Stimulated activated memory B cell treated with anti-CD40 and anti-IgM and Interleukin-4, amounts not matched to agents 10 μg/mL and 1 μg/mL and 100 μg/mL, for 72 hours (primary cell): ENCODE measurements at regions not wholly inside any gene's neighbourhood (a gene's known extent, or its start where the extent isn't known, plus 50 kb on each side); places are given as distances from the start of the nearest gene placed in this dataset.

ENCODE experiments used
- ATAC-seq: fragments of 150-1000 bp; cut with Tn5 transposase; 2 replicates; pipeline ENCODE4 v1.10.0; 2021
- H3K27ac Mint-ChIP-seq: one replicate; pipeline ENCODE4 v1.8.0; 2022; ENCODE audit warnings: mild to moderate bottlenecking, mixed read lengths
- H3K27me3 Mint-ChIP-seq: one replicate; pipeline ENCODE4 v1.8.0; 2022; ENCODE audit warnings: mixed read lengths
- H3K36me3 Mint-ChIP-seq: one replicate; pipeline ENCODE4 v1.8.0; 2022; ENCODE audit warnings: mixed read lengths
- H3K4me1 Mint-ChIP-seq: one replicate; pipeline ENCODE4 v1.8.0; 2022; ENCODE audit warnings: mixed read lengths
- H3K4me3 Mint-ChIP-seq: one replicate; pipeline ENCODE4 v1.8.0; 2022; ENCODE audit warnings: mild to moderate bottlenecking, moderate library complexity, mixed read lengths
- H3K9me3 Mint-ChIP-seq: one replicate; pipeline ENCODE4 v1.8.0; 2022; ENCODE audit warnings: mixed read lengths

- peaks cover 5% of the 10 kb centered on the region for H3K4me1 Mint-ChIP-seq
- H3K36me3 Mint-ChIP-seq = no peaks in the 10 kb centered on the region
- H3K4me3 Mint-ChIP-seq = no peak overlapping the region
- H3K27me3 Mint-ChIP-seq = peaks cover 29% of the 10 kb centered on the region
- ATAC-seq = no peak
- H3K9me3 Mint-ChIP-seq = no peaks in the 10 kb centered on the region
- no peak overlapping the region for H3K27ac Mint-ChIP-seq
Measured at GRCh38 chr2:224209555-224210285, 170.6 kb upstream of the SERPINE2 start.

- H3K27ac Mint-ChIP-seq = no peak overlapping the region
- peaks cover 5% of the 10 kb centered on the region for H3K4me1 Mint-ChIP-seq
- H3K4me3 Mint-ChIP-seq = no peak overlapping the region
- ATAC-seq = no peak
- H3K9me3 Mint-ChIP-seq = no peaks in the 10 kb centered on the region
- peaks cover 19% of the 10 kb centered on the region for H3K27me3 Mint-ChIP-seq
- no peaks in the 10 kb centered on the region for H3K36me3 Mint-ChIP-seq
Measured at GRCh38 chr2:224208443-224208842, 169.4 kb upstream of the SERPINE2 start.

- H3K27me3 Mint-ChIP-seq = peaks cover 15% of the 10 kb centered on the region
- H3K36me3 Mint-ChIP-seq = no peaks in the 10 kb centered on the region
- no peak overlapping the region for H3K27ac Mint-ChIP-seq
- no peaks in the 10 kb centered on the region for H3K9me3 Mint-ChIP-seq
- no peak for ATAC-seq
- peaks cover 5% of the 10 kb centered on the region for H3K4me1 Mint-ChIP-seq
- H3K4me3 Mint-ChIP-seq = no peak overlapping the region
Measured at GRCh38 chr2:224208007-224208406, 168.9 kb upstream of the SERPINE2 start.

- H3K4me1 Mint-ChIP-seq = peaks cover 5% of the 10 kb centered on the region
- H3K27ac Mint-ChIP-seq = no peak overlapping the region
- no peak overlapping the region for H3K4me3 Mint-ChIP-seq
- H3K9me3 Mint-ChIP-seq = no peaks in the 10 kb centered on the region
- H3K27me3 Mint-ChIP-seq = peaks cover 15% of the 10 kb centered on the region
- no peaks in the 10 kb centered on the region for H3K36me3 Mint-ChIP-seq
- ATAC-seq = no peak
Measured at GRCh38 chr2:224206816-224207215, 167.7 kb upstream of the SERPINE2 start.

GRCh38 chr2:224202281-224202865, 163.3 kb upstream of the SERPINE2 start:
- H3K36me3 Mint-ChIP-seq = no peaks in the 10 kb centered on the region
- H3K4me3 Mint-ChIP-seq = no peak overlapping the region
- H3K9me3 Mint-ChIP-seq = no peaks in the 10 kb centered on the region
- H3K27ac Mint-ChIP-seq = no peak overlapping the region
- H3K27me3 Mint-ChIP-seq = peaks cover 10% of the 10 kb centered on the region
- H3K4me1 Mint-ChIP-seq = no peaks in the 10 kb centered on the region
- ATAC-seq = no peak

GRCh38 chr2:224198436-224198835, 159.3 kb upstream of the SERPINE2 start:
- Mint-ChIP-seq H3K4me3 (no peak overlapping the region), H3K4me1 (no peaks in the 10 kb centered on the region), H3K9me3 (peaks cover 3% of the 10 kb centered on the region), H3K36me3 (no peaks in the 10 kb centered on the region), H3K27ac (no peak overlapping the region), H3K27me3 (peaks cover 8% of the 10 kb centered on the region)
- ATAC-seq = no peak

- no peaks in the 10 kb centered on the region for H3K4me1 Mint-ChIP-seq
- H3K36me3 Mint-ChIP-seq = no peaks in the 10 kb centered on the region
- ATAC-seq = no peak
- no peak overlapping the region for H3K4me3 Mint-ChIP-seq
- H3K9me3 Mint-ChIP-seq = peaks cover 6% of the 10 kb centered on the region
- peaks cover 8% of the 10 kb centered on the region for H3K27me3 Mint-ChIP-seq
- no peak overlapping the region for H3K27ac Mint-ChIP-seq
Measured at GRCh38 chr2:224196810-224197209, 157.7 kb upstream of the SERPINE2 start.

GRCh38 chr2:224195925-224196571, 157.0 kb upstream of the SERPINE2 start:
- Mint-ChIP-seq H3K9me3 (peaks cover 6% of the 10 kb centered on the region), H3K4me1 (no peaks in the 10 kb centered on the region), H3K27me3 (peaks cover 8% of the 10 kb centered on the region), H3K4me3 (no peak overlapping the region), H3K27ac (no peak overlapping the region), H3K36me3 (no peaks in the 10 kb centered on the region)
- ATAC-seq = no peak

- H3K4me3 Mint-ChIP-seq = no peak overlapping the region
- ATAC-seq = no peak
- no peak overlapping the region for H3K27ac Mint-ChIP-seq
- peaks cover 6% of the 10 kb centered on the region for H3K9me3 Mint-ChIP-seq
- H3K4me1 Mint-ChIP-seq = no peaks in the 10 kb centered on the region
- H3K27me3 Mint-ChIP-seq = peaks cover 8% of the 10 kb centered on the region
- H3K36me3 Mint-ChIP-seq = no peaks in the 10 kb centered on the region
Measured at GRCh38 chr2:224194161-224194560, 155.1 kb upstream of the SERPINE2 start.

- H3K4me3 Mint-ChIP-seq = no peak overlapping the region
- no peaks in the 10 kb centered on the region for H3K36me3 Mint-ChIP-seq
- H3K4me1 Mint-ChIP-seq = no peaks in the 10 kb centered on the region
- H3K27ac Mint-ChIP-seq = no peak overlapping the region
- peaks cover 6% of the 10 kb centered on the region for H3K9me3 Mint-ChIP-seq
- H3K27me3 Mint-ChIP-seq = peaks cover 17% of the 10 kb centered on the region
- no peak for ATAC-seq
Measured at GRCh38 chr2:224191465-224191864, 152.4 kb upstream of the SERPINE2 start.

- Mint-ChIP-seq H3K27me3 (peaks cover 17% of the 10 kb centered on the region), H3K4me3 (no peak overlapping the region), H3K4me1 (no peaks in the 10 kb centered on the region), H3K9me3 (peaks cover 6% of the 10 kb centered on the region), H3K36me3 (no peaks in the 10 kb centered on the region), H3K27ac (no peak overlapping the region)
- no peak for ATAC-seq
Measured at GRCh38 chr2:224190936-224191270, 151.8 kb upstream of the SERPINE2 start.

GRCh38 chr2:224190234-224190935, 151.3 kb upstream of the SERPINE2 start:
- Mint-ChIP-seq H3K9me3 (peaks cover 6% of the 10 kb centered on the region), H3K27ac (no peak overlapping the region), H3K36me3 (no peaks in the 10 kb centered on the region), H3K4me1 (no peaks in the 10 kb centered on the region), H3K27me3 (peaks cover 17% of the 10 kb centered on the region), H3K4me3 (no peak overlapping the region)
- ATAC-seq = no peak

GRCh38 chr2:224187220-224187619, 148.1 kb upstream of the SERPINE2 start:
- Mint-ChIP-seq H3K27ac (no peak overlapping the region), H3K4me3 (no peak overlapping the region), H3K9me3 (no peaks in the 10 kb centered on the region), H3K4me1 (no peaks in the 10 kb centered on the region), H3K27me3 (peaks cover 13% of the 10 kb centered on the region), H3K36me3 (no peaks in the 10 kb centered on the region)
- no peak for ATAC-seq

GRCh38 chr2:224185023-224185601, 146.0 kb upstream of the SERPINE2 start:
- H3K4me3 Mint-ChIP-seq = no peak overlapping the region
- H3K27ac Mint-ChIP-seq = no peak overlapping the region
- no peaks in the 10 kb centered on the region for H3K9me3 Mint-ChIP-seq
- no peak for ATAC-seq
- no peaks in the 10 kb centered on the region for H3K36me3 Mint-ChIP-seq
- no peaks in the 10 kb centered on the region for H3K4me1 Mint-ChIP-seq
- H3K27me3 Mint-ChIP-seq = peaks cover 25% of the 10 kb centered on the region

GRCh38 chr2:224183086-224183485, 144.0 kb upstream of the SERPINE2 start:
- H3K4me1 Mint-ChIP-seq = no peaks in the 10 kb centered on the region
- no peak overlapping the region for H3K4me3 Mint-ChIP-seq
- H3K36me3 Mint-ChIP-seq = no peaks in the 10 kb centered on the region
- H3K27ac Mint-ChIP-seq = no peak overlapping the region
- peaks cover 16% of the 10 kb centered on the region for H3K27me3 Mint-ChIP-seq
- H3K9me3 Mint-ChIP-seq = no peaks in the 10 kb centered on the region
- ATAC-seq = no peak
